GM19240 (cell line): ENCODE measurements at regions not wholly inside any gene's neighbourhood (a gene's known extent, or its start where the extent isn't known, plus 50 kb on each side); places are given as distances from the start of the nearest gene placed in this dataset.
"Not testable (repeated sequence)": the region's sequence is repeated elsewhere in the genome, so short reads cannot be mapped to it uniquely, and the experiment has no call there.

ENCODE experiments used
- DNase-seq: peaks from one replicate; pipeline ENCODE4 v3.0.0; 2011; ENCODE audit warnings: low spot score; ENCODE audit not compliant: insufficient read length

GRCh38 chr3:164155400-164155799, 922.9 kb downstream of the SI start:
- DNase-seq: no peak

- DNase-seq: no peak
These were observed 933.5 kb downstream of the SI start for GRCh38 chr3:164144824-164145223.

- DNase-seq: no peak
These were observed 945.4 kb downstream of the SI start for GRCh38 chr3:164132878-164133277.

- DNase-seq: no peak
These were observed 964.6 kb downstream of the SI start for GRCh38 chr3:164113371-164114332.

- DNase-seq: no peak
These were observed 981.9 kb downstream of the SI start for GRCh38 chr3:164096352-164096751.

- DNase-seq: no peak
These were observed 982.3 kb downstream of the SI start for GRCh38 chr3:164095949-164096348.

- DNase-seq: no peak
These were observed 983.0 kb downstream of the SI start for GRCh38 chr3:164095279-164095678.

- no peak for DNase-seq
These were observed 983.8 kb downstream of the SI start for GRCh38 chr3:164094546-164094945.

GRCh38 chr3:164080208-164080607, 998.1 kb downstream of the SI start:
- DNase-seq: no peak

- no peak for DNase-seq
These were observed 1014.0 kb downstream of the SI start for GRCh38 chr3:164064298-164064697.

- DNase-seq: no peak
These were observed 1017.4 kb downstream of the SI start for GRCh38 chr3:164060923-164061322.

- no peak for DNase-seq
These were observed 1028.4 kb downstream of the SI start for GRCh38 chr3:164049847-164050246.

GRCh38 chr3:164048451-164048850, 1029.8 kb downstream of the SI start:
- no peak for DNase-seq

GRCh38 chr3:164040991-164041390, 1037.3 kb downstream of the SI start:
- no peak for DNase-seq

- DNase-seq: no peak
These were observed 1048.1 kb downstream of the SI start for GRCh38 chr3:164030194-164030593.

- DNase-seq: no peak
These were observed 1053.5 kb downstream of the SI start for GRCh38 chr3:164024786-164025185.

GRCh38 chr3:164023480-164023879, 1054.8 kb downstream of the SI start:
- no peak for DNase-seq

GRCh38 chr3:164018500-164018899, 1059.8 kb downstream of the SI start:
- no peak for DNase-seq

- no peak for DNase-seq
These were observed 1070.5 kb downstream of the SI start for GRCh38 chr3:164007765-164008164.

GRCh38 chr3:164004205-164004604, 1074.1 kb downstream of the SI start:
- no peak for DNase-seq

GRCh38 chr3:164003016-164003415, 1075.3 kb downstream of the SI start:
- DNase-seq: not testable (repeated sequence)

GRCh38 chr3:163983940-163984339, 1094.4 kb downstream of the SI start:
- DNase-seq: no peak

GRCh38 chr3:163971861-163972260, 1106.4 kb downstream of the SI start:
- DNase-seq: no peak
